Stimulated activated CD4-positive, alpha-beta T cell treated with anti-CD3 and anti-CD28 coated beads, Interleukin-15, amount 100 ng/mL, for 48 hours (primary cell): ENCODE measurements at regions not wholly inside any gene's neighbourhood (a gene's known extent, or its start where the extent isn't known, plus 50 kb on each side); places are given as distances from the start of the nearest gene placed in this dataset.
A peak's percentile ranks its signal among the peaks of the same experiment; 100 is the strongest.
"Not testable (repeated sequence)": the region's sequence is repeated elsewhere in the genome, so short reads cannot be mapped to it uniquely, and the experiment has no call there.

Experiments used
- DNase-seq, 2 donors: peaks; one replicate each; pipeline ENCODE4 v3.0.0-alpha.2; 2020; ENCODE audit warnings: low read depth in 2 of 2

- peak in 1 of 2 donors; percentile 0 for DNase-seq
Measured at GRCh38 chr6:134402372-134402984, 84.6 kb upstream of the SGK1 start.

GRCh38 chr6:134400941-134401340 lies 83.0 kb upstream of the SGK1 start:
- no peak for DNase-seq

GRCh38 chr6:134398453-134398852 lies 80.5 kb upstream of the SGK1 start:
- peak; percentile 0 to 19 for DNase-seq

GRCh38 chr6:134397676-134398075 lies 79.8 kb upstream of the SGK1 start:
- no peak for DNase-seq

GRCh38 chr6:134394905-134395304 lies 77.0 kb upstream of the SGK1 start:
- no peak for DNase-seq

GRCh38 chr6:134394208-134394607 lies 76.3 kb upstream of the SGK1 start:
- no peak for DNase-seq

GRCh38 chr6:134391205-134391604 lies 73.3 kb upstream of the SGK1 start:
- DNase-seq = no peak

GRCh38 chr6:134389658-134390057 lies 71.7 kb upstream of the SGK1 start:
- no peak for DNase-seq

GRCh38 chr6:134389129-134389528 lies 71.2 kb upstream of the SGK1 start:
- no peak for DNase-seq

GRCh38 chr6:134386482-134386881 lies 68.6 kb upstream of the SGK1 start:
- DNase-seq = not testable (repeated sequence)

GRCh38 chr6:134381959-134382358 lies 64.0 kb upstream of the SGK1 start:
- no peak for DNase-seq

GRCh38 chr6:134379599-134379998 lies 61.7 kb upstream of the SGK1 start:
- no peak for DNase-seq

- DNase-seq = peak; percentile 30 to 38
Measured at GRCh38 chr6:134379076-134379475, 61.2 kb upstream of the SGK1 start.

- no peak for DNase-seq
Measured at GRCh38 chr6:134378426-134378825, 60.5 kb upstream of the SGK1 start.

- no peak for DNase-seq
Measured at GRCh38 chr6:134376785-134377184, 58.9 kb upstream of the SGK1 start.

GRCh38 chr6:134375220-134375580 lies 57.3 kb upstream of the SGK1 start:
- DNase-seq = no peak

GRCh38 chr6:134374491-134375219 lies 56.7 kb upstream of the SGK1 start:
- DNase-seq = no peak

GRCh38 chr6:134373993-134374392 lies 56.1 kb upstream of the SGK1 start:
- DNase-seq = no peak

GRCh38 chr6:134373282-134373922 lies 55.5 kb upstream of the SGK1 start:
- no peak for DNase-seq

- DNase-seq = no peak
Measured at GRCh38 chr6:134372603-134373281, 54.8 kb upstream of the SGK1 start.

GRCh38 chr6:134368670-134369069 lies 50.8 kb upstream of the SGK1 start:
- DNase-seq = no peak
